Ishikawa (cell line): ENCODE measurements at regions not wholly inside any gene's neighbourhood (a gene's known extent, or its start where the extent isn't known, plus 50 kb on each side); places are given as distances from the start of the nearest gene placed in this dataset.

Experiments used
- CEBPB ChIP-seq: IDR thresholded peaks from 2 replicates; pipeline ENCODE4 v1.6.1; 2012
- CREB1 ChIP-seq: IDR thresholded peaks from 2 replicates; pipeline ENCODE4 v1.6.1; 2012; ENCODE audit warnings: low read depth
- EGR1 ChIP-seq: IDR thresholded peaks from 2 replicates; pipeline ENCODE4 v1.6.1; 2012
- EP300 ChIP-seq: IDR thresholded peaks from 2 replicates; pipeline ENCODE4 v1.6.1; 2012; ENCODE audit warnings: borderline replicate concordance
- FOXM1 ChIP-seq: IDR thresholded peaks from 2 replicates; pipeline ENCODE4 v1.6.1; 2012; ENCODE audit warnings: low read depth, borderline replicate concordance
- NFIC ChIP-seq: IDR thresholded peaks from 2 replicates; pipeline ENCODE4 v1.6.1; 2012
- RAD21 ChIP-seq: IDR thresholded peaks from 2 replicates; pipeline ENCODE4 v1.6.1; 2012; ENCODE audit warnings: low read depth
- REST ChIP-seq: IDR thresholded peaks from 2 replicates; pipeline ENCODE4 v1.6.1; 2012; ENCODE audit warnings: low read depth, mild to moderate bottlenecking
- TAF1 ChIP-seq: IDR thresholded peaks from 2 replicates; pipeline ENCODE4 v1.6.1; 2012; ENCODE audit warnings: low read depth, mild to moderate bottlenecking
- TCF12 ChIP-seq: IDR thresholded peaks from 2 replicates; pipeline ENCODE4 v1.6.1; 2012; ENCODE audit warnings: low read depth
- TEAD4 ChIP-seq: IDR thresholded peaks from 2 replicates; pipeline ENCODE4 v1.6.1; 2012
- USF1 ChIP-seq: IDR thresholded peaks from 2 replicates; pipeline ENCODE4 v1.6.1; 2012
- YY1 ChIP-seq: IDR thresholded peaks from 2 replicates; pipeline ENCODE4 v1.6.1; 2012; ENCODE audit warnings: low read depth
- ZBTB7A ChIP-seq: IDR thresholded peaks from 2 replicates; pipeline ENCODE4 v1.6.1; 2012; ENCODE audit warnings: low read depth
- TF ChIP-seq, protein P1 (sequence below): IDR thresholded peaks from 2 replicates; pipeline ENCODE4 v1.6.1; 2012

DNA sequence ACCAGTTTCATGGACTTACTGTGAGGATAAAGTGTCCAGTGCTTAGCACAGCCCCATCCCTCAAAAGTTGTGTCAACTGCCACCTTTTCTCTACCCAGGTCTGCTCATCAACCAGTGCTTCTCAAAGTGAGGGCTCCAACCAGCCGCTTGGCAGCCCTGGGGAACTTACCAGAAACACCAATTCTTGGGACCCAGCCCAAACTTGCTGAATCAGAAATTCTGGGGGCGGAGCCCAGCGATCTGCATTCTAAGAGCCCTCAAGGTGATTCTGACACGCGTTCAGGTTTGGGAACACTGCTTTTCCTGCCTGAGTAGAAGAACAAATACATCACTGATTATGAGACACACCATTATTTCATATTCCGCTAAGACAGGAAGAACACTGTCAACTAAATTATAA lies 132.0 kb downstream of the NSG2 start:
- TF ChIP-seq TCF12 = no peak
- no peak for TF ChIP-seq REST
- TF ChIP-seq FOXM1 = no peak
- no peak for TF ChIP-seq EP300
- TF ChIP-seq TAF1 = no peak
- no peak for TF ChIP-seq EGR1
- TF ChIP-seq RAD21 = no peak
- no peak for TF ChIP-seq NFIC
- no peak for TF ChIP-seq TEAD4
- no peak for TF ChIP-seq YY1
- TF ChIP-seq CREB1 = no peak

GRCh38 chr5:174177976-174178605 lies 132.6 kb downstream of the NSG2 start:
- TF ChIP-seq FOXM1 (no peak), TCF12 (no peak)

DNA sequence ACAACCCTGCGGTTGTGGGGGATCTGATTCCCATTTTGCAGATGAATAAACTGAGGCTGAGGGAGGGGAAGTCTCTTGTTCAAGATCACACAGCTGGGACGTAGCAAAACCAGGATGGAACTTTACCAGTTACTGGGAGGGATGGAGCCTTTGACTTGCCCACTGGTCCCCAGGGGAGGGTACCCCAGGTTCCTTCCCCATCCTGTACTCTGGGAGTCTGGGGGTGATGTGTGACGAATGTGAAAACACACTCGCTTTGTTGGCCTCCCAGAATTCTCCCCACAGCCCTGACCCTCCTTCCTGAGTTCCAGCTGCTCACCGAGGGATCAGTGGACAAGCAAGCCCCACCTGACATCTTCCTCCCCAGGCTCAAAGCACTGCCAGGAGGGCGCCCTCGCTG lies 135.1 kb downstream of the NSG2 start:
- TF ChIP-seq EP300 (no peak), NFIC (no peak), CREB1 (no peak), EGR1 (no peak), FOXM1 (no peak), TAF1 (no peak), TEAD4 (no peak), CEBPB (no peak), TCF12 (no peak)

- no peak for TF ChIP-seq NFIC
- TF ChIP-seq USF1 = no peak
- no peak for TF ChIP-seq FOXM1
- TF ChIP-seq, protein P1, sequence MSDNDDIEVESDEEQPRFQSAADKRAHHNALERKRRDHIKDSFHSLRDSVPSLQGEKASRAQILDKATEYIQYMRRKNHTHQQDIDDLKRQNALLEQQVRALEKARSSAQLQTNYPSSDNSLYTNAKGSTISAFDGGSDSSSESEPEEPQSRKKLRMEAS = no peak
- TF ChIP-seq EGR1 = no peak
- no peak for TF ChIP-seq YY1
- no peak for TF ChIP-seq CEBPB
- TF ChIP-seq EP300 = no peak
- TF ChIP-seq TEAD4 = no peak
- no peak for TF ChIP-seq ZBTB7A
- TF ChIP-seq RAD21 = no peak
- no peak for TF ChIP-seq TAF1
- TF ChIP-seq CREB1 = no peak
These were observed 136.6 kb downstream of the NSG2 start for GRCh38 chr5:174182111-174182510.

- TF ChIP-seq EP300 (no peak), CREB1 (no peak), FOXM1 (no peak), REST (no peak), YY1 (no peak), EGR1 (no peak), ZBTB7A (no peak), USF1 (no peak), TEAD4 (no peak), NFIC (no peak), CEBPB (no peak), TAF1 (no peak), TCF12 (no peak), RAD21 (no peak)
- TF ChIP-seq, protein P1 = no peak
These were observed 138.2 kb downstream of the NSG2 start for GRCh38 chr5:174183701-174184100.

DNA sequence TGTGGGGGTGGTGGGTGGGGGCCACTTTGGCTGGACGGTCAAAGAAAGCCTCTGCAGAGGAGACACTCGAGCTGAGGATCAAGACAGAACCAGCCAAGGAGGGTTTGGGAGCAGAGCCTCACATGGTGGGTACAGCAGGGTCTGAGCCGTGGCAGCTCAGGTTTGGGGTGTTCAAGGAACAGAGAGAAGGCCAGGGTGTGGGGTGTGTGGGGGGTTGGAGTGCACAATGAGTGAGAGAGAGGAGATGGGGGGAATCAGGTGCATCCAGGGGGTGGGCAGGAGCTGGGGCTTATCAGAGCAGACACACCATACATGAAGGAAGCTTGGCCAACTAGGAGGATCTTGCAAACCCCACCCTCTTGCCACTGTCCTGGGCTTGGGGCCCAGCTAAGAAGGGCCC lies 140.0 kb downstream of the NSG2 start:
- TF ChIP-seq ZBTB7A = no peak
- TF ChIP-seq RAD21 = no peak
- TF ChIP-seq YY1 = no peak
- TF ChIP-seq REST = no peak
- TF ChIP-seq EGR1 = no peak
- no peak for TF ChIP-seq FOXM1
- no peak for TF ChIP-seq CREB1
- TF ChIP-seq, protein P1 = no peak
- no peak for TF ChIP-seq TCF12
- TF ChIP-seq USF1 = no peak
- no peak for TF ChIP-seq TAF1
- TF ChIP-seq CEBPB = no peak
- no peak for TF ChIP-seq EP300
- TF ChIP-seq NFIC = no peak
